Stimulated activated CD8-positive, alpha-beta memory T cell treated with anti-CD3 and anti-CD28 coated beads, Interleukin-2, amount 100 ng/mL, for 48 hours (primary cell): ENCODE measurements at regions not wholly inside any gene's neighbourhood (a gene's known extent, or its start where the extent isn't known, plus 50 kb on each side); places are given as distances from the start of the nearest gene placed in this dataset.

Source experiments
- DNase-seq, 2 donors: peaks; one replicate each; pipeline ENCODE4 v3.0.0-alpha.2; 2020; ENCODE audit warnings: low read depth in 2 of 2

GRCh38 chr5:130267926-130268325, 363.7 kb downstream of the CHSY3 start:
- DNase-seq = no peak

GRCh38 chr5:130260481-130260880, 356.2 kb downstream of the CHSY3 start:
- no peak for DNase-seq

DNA sequence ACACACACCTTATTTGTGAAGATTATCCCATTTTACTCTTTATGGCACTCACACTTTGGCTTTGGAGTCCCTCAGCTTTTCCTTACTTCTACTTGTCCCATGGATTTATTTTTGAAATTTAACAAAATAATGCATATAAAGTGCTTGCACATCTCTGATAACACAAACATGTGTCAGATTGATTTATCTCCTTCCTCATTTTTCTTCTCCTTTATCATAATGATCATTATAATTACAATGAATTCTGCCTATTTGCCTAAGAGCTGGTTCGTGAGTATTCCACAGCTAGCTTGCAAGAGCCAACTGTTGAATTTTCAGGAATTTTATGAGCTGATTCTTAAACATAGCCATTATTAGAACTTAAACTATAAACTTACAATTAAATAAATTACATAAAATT, 347.7 kb downstream of the CHSY3 start:
- DNase-seq = no peak

DNA sequence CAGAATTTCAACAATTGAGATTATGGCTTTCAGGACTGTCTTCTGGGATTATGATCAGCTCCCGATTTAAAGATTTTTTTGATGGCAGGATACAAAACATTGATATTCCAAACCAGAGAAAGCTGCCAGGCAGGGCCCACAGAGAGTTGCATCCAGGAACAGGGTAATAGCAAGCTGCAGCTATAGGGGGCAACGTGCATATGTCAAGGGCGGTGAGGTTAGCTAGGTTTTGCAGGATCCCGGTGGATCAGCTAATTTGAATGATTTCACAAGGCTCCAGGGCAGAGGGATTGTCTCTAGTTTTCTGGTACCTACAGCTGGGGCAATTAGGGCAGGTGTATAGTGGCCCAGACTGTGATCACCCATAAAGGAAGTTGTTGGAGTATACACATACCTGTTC, 339.4 kb downstream of the CHSY3 start:
- no peak for DNase-seq

DNA sequence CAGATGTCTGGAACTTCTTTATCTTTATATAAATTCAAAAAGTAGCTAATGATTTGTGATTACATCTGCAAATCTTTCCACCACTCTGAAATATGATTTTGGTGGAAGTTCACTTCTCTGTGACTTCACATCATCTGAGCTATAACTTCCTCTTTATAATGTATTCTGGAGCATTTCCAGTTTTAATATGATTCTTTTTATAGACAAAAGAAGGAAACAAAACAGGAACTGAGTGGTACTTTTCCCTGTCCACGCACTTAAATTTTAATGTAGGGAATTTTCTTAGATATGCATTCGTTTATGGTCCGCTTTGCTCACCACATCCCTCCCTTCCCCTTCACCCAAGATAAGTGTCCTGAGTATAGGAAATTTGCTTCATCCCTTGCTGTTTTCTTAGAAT, 333.5 kb downstream of the CHSY3 start:
- no peak for DNase-seq
